ENCODE measurements at regions not wholly inside any gene's neighbourhood (a gene's known extent, or its start where the extent isn't known, plus 50 kb on each side); places are given as distances from the start of the nearest gene placed in this dataset.

DNA sequence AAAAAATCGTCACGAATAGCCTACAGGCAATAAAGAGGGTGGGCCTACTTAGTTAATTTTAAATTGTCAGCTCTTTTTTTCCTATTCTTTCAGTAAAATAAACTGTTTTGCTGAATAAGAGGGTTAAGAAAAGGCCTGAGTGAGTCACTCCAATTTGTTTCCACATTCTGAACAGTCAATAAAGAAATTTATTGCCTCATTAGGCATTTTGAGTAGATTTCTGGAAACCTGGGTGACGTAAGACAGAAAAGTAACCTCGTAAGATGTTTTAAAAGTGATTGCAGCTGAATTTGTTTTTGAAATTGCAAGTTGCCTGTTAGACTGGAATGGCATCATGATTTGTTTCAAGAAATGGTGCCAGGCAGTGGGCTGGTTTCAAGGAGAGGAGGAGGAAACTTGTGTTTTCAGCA is 439.3 kb downstream of the USP25 start:
- ATAC-seq: no peak
- no peak overlapping the region for H3K4me3 Mint-ChIP-seq
- ChIA-PET POLR2A (no interaction called here), CTCF (no interaction called here)
- H3K4me1 Mint-ChIP-seq: no peaks in the 10 kb centered on the region
- H3K27ac Mint-ChIP-seq: no peak overlapping the region
- H3K9me3 Mint-ChIP-seq (ENCODE audit: low read depth): no peaks in the 10 kb centered on the region
- no peaks in the 10 kb centered on the region for H3K36me3 Mint-ChIP-seq (ENCODE audit: low read depth)
- no peaks in the 10 kb centered on the region for H3K27me3 Mint-ChIP-seq
- no peak for DNase-seq
- intact Hi-C loops (cut with DNase I, micrococcal nuclease): no loop called here

DNA sequence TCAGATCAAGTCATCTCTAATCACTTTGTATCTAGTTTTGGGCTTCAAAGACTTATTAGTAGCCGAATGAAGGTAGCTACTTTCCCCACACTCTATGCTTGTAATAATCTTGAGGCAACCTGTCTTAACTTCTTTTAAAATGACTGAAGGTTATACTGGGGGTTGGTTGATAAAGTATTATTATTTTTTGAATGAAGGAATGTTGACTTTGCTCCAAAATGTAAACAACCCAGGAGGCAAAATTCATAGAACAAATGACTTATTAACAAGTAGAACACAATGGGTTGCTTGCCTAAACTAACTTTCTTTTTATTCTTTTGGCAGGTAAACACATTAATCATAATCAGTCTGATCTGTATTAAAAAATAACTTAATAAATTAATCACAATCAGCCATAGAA is 440.0 kb downstream of the USP25 start:
- DNase-seq (no peak), ATAC-seq (no peak)
- no peaks in the 10 kb centered on the region for H3K4me1 Mint-ChIP-seq
- ChIA-PET POLR2A (no interaction called here), CTCF (no interaction called here)
- no peak overlapping the region for H3K4me3 Mint-ChIP-seq
- no peaks in the 10 kb centered on the region for H3K36me3 Mint-ChIP-seq (ENCODE audit: low read depth)
- H3K9me3 Mint-ChIP-seq (ENCODE audit: low read depth): no peaks in the 10 kb centered on the region
- no peaks in the 10 kb centered on the region for H3K27me3 Mint-ChIP-seq
- no peak overlapping the region for H3K27ac Mint-ChIP-seq
- intact Hi-C loops (cut with DNase I, micrococcal nuclease): no loop called here

- POLR2A ChIA-PET: no interaction called here
- no peaks in the 10 kb centered on the region for H3K36me3 Mint-ChIP-seq (ENCODE audit: low read depth)
- H3K4me1 Mint-ChIP-seq: peaks cover 2% of the 10 kb centered on the region
These were observed 446.8 kb downstream of the USP25 start for GRCh38 chr21:16176570-16176969.

GRCh38 chr21:16177532-16177931 is 447.8 kb downstream of the USP25 start:
- ChIA-PET CTCF (no interaction called here), POLR2A (no interaction called here)
- Mint-ChIP-seq H3K4me1 (peaks cover 2% of the 10 kb centered on the region), H3K27me3 (no peaks in the 10 kb centered on the region), H3K4me3 (no peak overlapping the region), H3K9me3 (ENCODE audit: low read depth) (no peaks in the 10 kb centered on the region), H3K36me3 (ENCODE audit: low read depth) (no peaks in the 10 kb centered on the region), H3K27ac (no peak overlapping the region)
- DNase-seq (no peak), ATAC-seq (no peak)
- intact Hi-C loops (cut with DNase I, micrococcal nuclease): no loop called here

More at GRCh38 chr21:16176570-16176969, 446.8 kb downstream of the USP25 start:
- Mint-ChIP-seq H3K27ac (no peak overlapping the region), H3K9me3 (ENCODE audit: low read depth) (no peaks in the 10 kb centered on the region), H3K27me3 (no peaks in the 10 kb centered on the region), H3K4me3 (no peak overlapping the region)
- ATAC-seq: no peak
- CTCF ChIA-PET: interaction anchor here (0.7 to 1.1 kb wide), 2 partner anchors 17 to 38 kb away, joined by 3 read pairs; no protein-coding TSS in a partner anchor
- intact Hi-C loops (cut with DNase I, micrococcal nuclease): no loop called here
- no peak for DNase-seq

DNA sequence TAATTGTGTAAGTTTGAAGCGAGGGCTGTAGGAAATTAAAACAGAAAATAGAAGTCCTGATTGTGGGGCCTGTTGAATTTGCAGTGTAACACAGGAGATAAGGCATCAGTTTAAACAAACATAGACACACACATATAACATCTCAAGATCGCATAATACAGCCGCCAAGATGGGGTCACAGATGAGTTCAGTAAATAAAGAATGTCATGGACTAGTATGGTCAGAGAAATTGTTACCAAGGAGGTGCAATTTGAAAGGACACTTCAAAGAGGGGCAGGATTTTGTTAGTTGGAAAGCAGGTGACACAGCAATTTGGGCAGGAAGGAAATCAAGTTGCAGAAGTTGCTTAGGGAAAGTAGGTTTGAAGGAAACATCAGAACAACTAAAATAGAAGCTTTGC is 450.0 kb downstream of the USP25 start:
- Mint-ChIP-seq H3K36me3 (ENCODE audit: low read depth) (no peaks in the 10 kb centered on the region), H3K4me3 (no peak overlapping the region), H3K27ac (no peak overlapping the region), H3K4me1 (peaks cover 2% of the 10 kb centered on the region), H3K27me3 (no peaks in the 10 kb centered on the region), H3K9me3 (ENCODE audit: low read depth) (no peaks in the 10 kb centered on the region)
- intact Hi-C loops (cut with DNase I, micrococcal nuclease): no loop called here
- DNase-seq (no peak), ATAC-seq (no peak)
- CTCF ChIA-PET: no interaction called here
- POLR2A ChIA-PET: no interaction called here

GRCh38 chr21:16180614-16181013 is 450.8 kb downstream of the USP25 start:
- ATAC-seq: no peak
- ChIA-PET POLR2A (no interaction called here), CTCF (no interaction called here)
- DNase-seq: no peak
- intact Hi-C loops (cut with DNase I, micrococcal nuclease): no loop called here
- H3K27me3 Mint-ChIP-seq: no peaks in the 10 kb centered on the region
- no peak overlapping the region for H3K4me3 Mint-ChIP-seq
- H3K36me3 Mint-ChIP-seq (ENCODE audit: low read depth): no peaks in the 10 kb centered on the region
- H3K9me3 Mint-ChIP-seq (ENCODE audit: low read depth): no peaks in the 10 kb centered on the region
- H3K27ac Mint-ChIP-seq: no peak overlapping the region
- H3K4me1 Mint-ChIP-seq: peaks cover 2% of the 10 kb centered on the region

GRCh38 chr21:16181018-16181417 is 451.2 kb downstream of the USP25 start:
- ATAC-seq: no peak
- Mint-ChIP-seq H3K4me1 (peaks cover 2% of the 10 kb centered on the region), H3K4me3 (no peak overlapping the region), H3K36me3 (ENCODE audit: low read depth) (no peaks in the 10 kb centered on the region), H3K27me3 (no peaks in the 10 kb centered on the region), H3K9me3 (ENCODE audit: low read depth) (no peaks in the 10 kb centered on the region), H3K27ac (no peak overlapping the region)
- CTCF ChIA-PET: no interaction called here
- POLR2A ChIA-PET: no interaction called here
- intact Hi-C loops (cut with DNase I, micrococcal nuclease): no loop called here
- DNase-seq: no peak

GRCh38 chr21:16185766-16186165 is 456.0 kb downstream of the USP25 start:
- no peak for ATAC-seq
- intact Hi-C loops (cut with DNase I, micrococcal nuclease): no loop called here
- ChIA-PET CTCF (interaction anchor here (1.2 kb wide), 1 partner anchor 87 kb away, joined by 3 read pairs; no protein-coding TSS in a partner anchor), POLR2A (no interaction called here)
- H3K27ac Mint-ChIP-seq: no peak overlapping the region
- H3K4me3 Mint-ChIP-seq: no peak overlapping the region
- no peaks in the 10 kb centered on the region for H3K9me3 Mint-ChIP-seq (ENCODE audit: low read depth)
- no peaks in the 10 kb centered on the region for H3K27me3 Mint-ChIP-seq
- DNase-seq: no peak
- no peaks in the 10 kb centered on the region for H3K36me3 Mint-ChIP-seq (ENCODE audit: low read depth)
- H3K4me1 Mint-ChIP-seq: peaks cover 2% of the 10 kb centered on the region

DNA sequence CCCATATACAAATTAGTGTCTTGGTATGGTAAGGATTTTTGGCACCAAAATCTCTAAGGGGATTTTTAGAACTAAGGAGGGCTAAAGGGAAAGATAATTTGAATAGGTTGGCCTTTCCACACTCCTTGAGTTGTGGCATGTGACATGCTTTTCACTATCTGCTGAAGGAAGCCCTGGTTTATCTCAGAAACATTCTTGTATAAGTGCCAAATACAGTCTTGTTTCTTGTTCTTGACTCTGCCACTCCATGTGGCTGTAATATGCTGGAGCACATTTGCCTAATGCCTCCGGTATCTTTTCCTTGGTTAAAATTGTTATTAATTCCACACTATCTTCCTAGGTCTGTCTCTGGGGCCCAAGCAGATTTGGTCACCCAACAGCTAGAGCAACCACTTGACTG is 457.0 kb downstream of the USP25 start:
- Mint-ChIP-seq H3K4me1 (peaks cover 2% of the 10 kb centered on the region), H3K4me3 (no peak overlapping the region), H3K27ac (no peak overlapping the region), H3K36me3 (ENCODE audit: low read depth) (no peaks in the 10 kb centered on the region), H3K27me3 (no peaks in the 10 kb centered on the region), H3K9me3 (ENCODE audit: low read depth) (no peaks in the 10 kb centered on the region)
- POLR2A ChIA-PET: no interaction called here
- no peak for ATAC-seq
- CTCF ChIA-PET: interaction anchor here (0.6 kb wide), 1 partner anchor 1327 kb away, joined by 3 read pairs; no protein-coding TSS in a partner anchor
- no peak for DNase-seq
- intact Hi-C loops (cut with DNase I, micrococcal nuclease): no loop called here

- ChIA-PET CTCF (interaction anchor here (0.6 kb wide), 2 partner anchors 44 to 1328 kb away, joined by 3 read pairs; no protein-coding TSS in a partner anchor), POLR2A (no interaction called here)
- no peaks in the 10 kb centered on the region for H3K36me3 Mint-ChIP-seq (ENCODE audit: low read depth)
- ATAC-seq (no peak), DNase-seq (no peak)
- no peak overlapping the region for H3K4me3 Mint-ChIP-seq
- intact Hi-C loops (cut with DNase I, micrococcal nuclease): no loop called here
- H3K27me3 Mint-ChIP-seq: no peaks in the 10 kb centered on the region
- no peak overlapping the region for H3K27ac Mint-ChIP-seq
- no peaks in the 10 kb centered on the region for H3K9me3 Mint-ChIP-seq (ENCODE audit: low read depth)
- peaks cover 2% of the 10 kb centered on the region for H3K4me1 Mint-ChIP-seq
These were observed 458.0 kb downstream of the USP25 start for GRCh38 chr21:16187603-16188301.

GRCh38 chr21:16192902-16193301 is 463.1 kb downstream of the USP25 start:
- no peak overlapping the region for H3K27ac Mint-ChIP-seq
- peaks cover 9% of the 10 kb centered on the region for H3K4me1 Mint-ChIP-seq
- ATAC-seq (no peak), DNase-seq (no peak)
- no peaks in the 10 kb centered on the region for H3K9me3 Mint-ChIP-seq (ENCODE audit: low read depth)
- H3K36me3 Mint-ChIP-seq (ENCODE audit: low read depth): no peaks in the 10 kb centered on the region
- POLR2A ChIA-PET: no interaction called here
- no peaks in the 10 kb centered on the region for H3K27me3 Mint-ChIP-seq
- H3K4me3 Mint-ChIP-seq: no peak overlapping the region
- CTCF ChIA-PET: no interaction called here
- intact Hi-C loops (cut with DNase I, micrococcal nuclease): loop anchor here (5.0 kb wide), 2 partner anchors 114 to 134 kb away; no protein-coding TSS in a partner anchor

GRCh38 chr21:16193496-16194094 is 463.8 kb downstream of the USP25 start:
- Mint-ChIP-seq H3K27ac (no peak overlapping the region), H3K4me3 (no peak overlapping the region), H3K36me3 (ENCODE audit: low read depth) (no peaks in the 10 kb centered on the region), H3K4me1 (peaks cover 13% of the 10 kb centered on the region), H3K27me3 (no peaks in the 10 kb centered on the region), H3K9me3 (ENCODE audit: low read depth) (no peaks in the 10 kb centered on the region)
- ChIA-PET CTCF (interaction anchor here (0.7 to 1.2 kb wide), 2 partner anchors 17 to 137 kb away, joined by 3 read pairs; no protein-coding TSS in a partner anchor), POLR2A (no interaction called here)
- DNase-seq (no peak), ATAC-seq (peak; percentile 12)
- intact Hi-C loops (cut with DNase I, micrococcal nuclease): loop anchor here (5.0 kb wide), 2 partner anchors 114 to 134 kb away; no protein-coding TSS in a partner anchor
